GM18498 (cell line): ENCODE measurements at regions not wholly inside any gene's neighbourhood (a gene's known extent, or its start where the extent isn't known, plus 50 kb on each side); places are given as distances from the start of the nearest gene placed in this dataset.
"Not testable (repeated sequence)": the region's sequence is repeated elsewhere in the genome, so short reads cannot be mapped to it uniquely, and the experiment has no call there.

ENCODE experiments used
- ATAC-seq: cut with Tn5 transposase; IDR thresholded peaks from one replicate; pipeline ENCODE4 v1.9.1; 2021; ENCODE audit warnings: mild to moderate bottlenecking, moderate library complexity; ENCODE audit not compliant: unreplicated experiment

- no peak for ATAC-seq
These were observed 603.1 kb downstream of the MCTP2 start for GRCh38 chr15:94834494-94834893.

- ATAC-seq, result no peak
These were observed 606.9 kb downstream of the MCTP2 start for GRCh38 chr15:94838281-94838680.

GRCh38 chr15:94840794-94841783 lies 609.7 kb downstream of the MCTP2 start:
- no peak for ATAC-seq

GRCh38 chr15:94843060-94843459 lies 611.7 kb downstream of the MCTP2 start:
- ATAC-seq, result no peak

GRCh38 chr15:94844198-94844537 lies 612.8 kb downstream of the MCTP2 start:
- no peak for ATAC-seq

- ATAC-seq, result no peak
These were observed 613.4 kb downstream of the MCTP2 start for GRCh38 chr15:94844538-94845389.

GRCh38 chr15:94845390-94845716 lies 614.0 kb downstream of the MCTP2 start:
- no peak for ATAC-seq

GRCh38 chr15:94847325-94847724 lies 616.0 kb downstream of the MCTP2 start:
- no peak for ATAC-seq

- no peak for ATAC-seq
These were observed 616.7 kb downstream of the MCTP2 start for GRCh38 chr15:94848054-94848453.

GRCh38 chr15:94855018-94855408 lies 623.7 kb downstream of the MCTP2 start:
- no peak for ATAC-seq

- no peak for ATAC-seq
These were observed 624.3 kb downstream of the MCTP2 start for GRCh38 chr15:94855409-94856266.

GRCh38 chr15:94856267-94856854 lies 625.0 kb downstream of the MCTP2 start:
- ATAC-seq, result no peak

- no peak for ATAC-seq
These were observed 626.1 kb downstream of the MCTP2 start for GRCh38 chr15:94857466-94857865.

GRCh38 chr15:94858011-94858410 lies 626.6 kb downstream of the MCTP2 start:
- ATAC-seq, result no peak

GRCh38 chr15:94858449-94858848 lies 627.1 kb downstream of the MCTP2 start:
- ATAC-seq, result no peak

GRCh38 chr15:94858920-94859319 lies 627.6 kb downstream of the MCTP2 start:
- no peak for ATAC-seq

GRCh38 chr15:94864600-94864999 lies 633.2 kb downstream of the MCTP2 start:
- ATAC-seq, result no peak

GRCh38 chr15:94868265-94868664 lies 636.9 kb downstream of the MCTP2 start:
- ATAC-seq, result not testable (repeated sequence)

GRCh38 chr15:94875550-94875949 lies 644.2 kb downstream of the MCTP2 start:
- no peak for ATAC-seq

- no peak for ATAC-seq
These were observed 646.5 kb downstream of the MCTP2 start for GRCh38 chr15:94877833-94878232.
